Vagina (tissue), 2 donors: ENCODE measurements at regions not wholly inside any gene's neighbourhood (a gene's known extent, or its start where the extent isn't known, plus 50 kb on each side); places are given as distances from the start of the nearest gene placed in this dataset.

ENCODE experiments used
- CTCF ChIP-seq, 3 experiments: fragments of 450-650 bp in 2 of 3; fragments of 200-600 bp in 1 of 3; sonication (generic) in 1 of 3; IDR thresholded peaks; one replicate each; pipeline ENCODE4 v1.5.1; 2017 to 2019; ENCODE audit warnings: antibody characterized with exemption in 3 of 3, mild to moderate bottlenecking in 2 of 3, moderate library complexity in 2 of 3
- POLR2A ChIP-seq, 2 donors: fragments of 450-650 bp; IDR thresholded peaks; one replicate each; pipeline ENCODE4 v1.6.1; 2017; ENCODE audit warnings: antibody characterized with exemption in 2 of 2, mild to moderate bottlenecking in 2 of 2, moderate library complexity in 2 of 2
- POLR2AphosphoS5 ChIP-seq, 2 donors: sonication (generic); formaldehyde crosslinking; IDR thresholded peaks; one replicate each; pipeline ENCODE4 v1.9.0; 2017; ENCODE audit warnings: antibody characterized with exemption in 2 of 2, mild to moderate bottlenecking in 2 of 2, low read depth in 1 of 2; ENCODE audit not compliant: insufficient read depth in 1 of 2

GRCh38 chr2:149928011-149928410, 340.4 kb upstream of the MMADHC start:
- TF ChIP-seq CTCF (IDR thresholded peaks at IDR 0.05) (no peak), POLR2A (IDR thresholded peaks at IDR 0.05) (no peak), POLR2AphosphoS5 (IDR thresholded peaks at IDR 0.05; ENCODE audit: insufficient read depth in 1 of 2, low read depth in 1 of 2) (no peak)
